Thyroid gland (tissue), 4 donors: ENCODE measurements at regions not wholly inside any gene's neighbourhood (a gene's known extent, or its start where the extent isn't known, plus 50 kb on each side); places are given as distances from the start of the nearest gene placed in this dataset.

ENCODE experiments used
- DNase-seq, 2 donors: peaks; one replicate each; pipeline ENCODE4 v3.0.0-alpha.2; 2019
- H3K27ac ChIP-seq, 3 donors: fragments of 200-600 bp; sonication (generic); 1 replicate in 2 of 3; 2 replicates in 1 of 3; pipeline ENCODE4 v1.5.1; 2016 to 2019; ENCODE audit warnings: mild to moderate bottlenecking in 1 of 3, moderate library complexity in 1 of 3
- H3K27me3 ChIP-seq: fragments of 200-600 bp; sonication (generic); one replicate; pipeline ENCODE4 v1.5.1; 2019
- H3K36me3 ChIP-seq, 2 donors: fragments of 200-600 bp; sonication (generic); one replicate each; pipeline ENCODE4 v1.5.1; 2016 to 2019
- H3K4me1 ChIP-seq, 2 donors: fragments of 200-600 bp; sonication (generic); one replicate each; pipeline ENCODE4 v1.5.1; 2017 to 2019
- H3K4me3 ChIP-seq, 3 donors: fragments of 200-600 bp; sonication (generic); replicated peaks in 1 of 3; 1 replicate in 2 of 3; 2 replicates in 1 of 3; pipeline ENCODE4 v1.5.1; 2016; ENCODE audit warnings: mild to moderate bottlenecking in 1 of 3
- H3K9me3 ChIP-seq: fragments of 200-600 bp; sonication (generic); one replicate; pipeline ENCODE4 v1.5.1; 2017
- CTCF ChIP-seq, 6 experiments: fragments of 200-600 bp in 3 of 6; fragments of 450-650 bp in 3 of 6; sonication (generic) in 3 of 6; IDR thresholded peaks; one replicate each; pipeline ENCODE4 v1.5.1; 2016 to 2019; ENCODE audit warnings: antibody characterized with exemption in 6 of 6, mild to moderate bottlenecking in 2 of 6, inconsistent platforms in 1 of 6, moderate library complexity in 1 of 6
- POLR2A ChIP-seq, 2 donors: fragments of 450-650 bp; IDR thresholded peaks; one replicate each; pipeline ENCODE4 v1.6.1; 2017; ENCODE audit warnings: antibody characterized with exemption in 2 of 2, mild to moderate bottlenecking in 2 of 2, moderate library complexity in 1 of 2
- WGBS, 2 donors: methylation state at CpG; one replicate each; pipeline ENCODE4 v1.1.5; 2017; 5-methylcytosine and 5-hydroxymethylcytosine counted together
- intact Hi-C: fragments of 100-400 bp; cut with DNase I; formaldehyde crosslinking; loops from one replicate; pipeline ENCODE4 v1.15.1; 2023

GRCh38 chrX:40424259-40424658 lies 156.5 kb upstream of the ATP6AP2 start:
- intact Hi-C loops, result no loop called here
- no peaks in the 10 kb centered on the region for H3K27me3 ChIP-seq
- WGBS, 2 donors, result 89% methylated on average over 3 of the region's 3 CpGs
- no peak for DNase-seq
- H3K27ac ChIP-seq, result no peak overlapping the region
- H3K9me3 ChIP-seq, result no peaks in the 10 kb centered on the region
- TF ChIP-seq CTCF (IDR thresholded peaks at IDR 0.05), result no peak
- no peaks in the 10 kb centered on the region for H3K4me1 ChIP-seq
- H3K4me3 ChIP-seq, result no peak overlapping the region
- no peaks in the 10 kb centered on the region for H3K36me3 ChIP-seq

- peak; percentile 11 to 18 for DNase-seq
- no peak overlapping the region for H3K4me3 ChIP-seq
- WGBS, 2 donors, result 63 to 91% methylated on average over 3 of the region's 3 CpGs
- H3K27ac ChIP-seq, result no peak overlapping the region
- H3K36me3 ChIP-seq, result no peaks in the 10 kb centered on the region
- no peaks in the 10 kb centered on the region for H3K9me3 ChIP-seq
- intact Hi-C loops, result no loop called here
- no peaks in the 10 kb centered on the region for H3K4me1 ChIP-seq
- TF ChIP-seq POLR2A (IDR thresholded peaks at IDR 0.05), result no peak
- no peaks in the 10 kb centered on the region for H3K27me3 ChIP-seq
Measured at GRCh38 chrX:40423299-40423698, 157.5 kb upstream of the ATP6AP2 start.

- H3K36me3 ChIP-seq, result no peaks in the 10 kb centered on the region
- H3K4me3 ChIP-seq, result no peak overlapping the region
- H3K9me3 ChIP-seq, result no peaks in the 10 kb centered on the region
- no peak for DNase-seq
- intact Hi-C loops, result no loop called here
- no peaks in the 10 kb centered on the region for H3K27me3 ChIP-seq
- 84 to 100% methylated on average over 2 of the region's 2 CpGs for WGBS, 2 donors
- no peaks in the 10 kb centered on the region for H3K4me1 ChIP-seq
- TF ChIP-seq CTCF (IDR thresholded peaks at IDR 0.05), result no peak
- TF ChIP-seq POLR2A (IDR thresholded peaks at IDR 0.05), result no peak
- no peak overlapping the region for H3K27ac ChIP-seq
Measured at GRCh38 chrX:40422021-40422420, 158.7 kb upstream of the ATP6AP2 start.

- H3K27ac ChIP-seq, result peak overlapping the region in 1 of 3 donors; percentile 16
- TF ChIP-seq CTCF (IDR thresholded peaks at IDR 0.05) (no peak), POLR2A (IDR thresholded peaks at IDR 0.05) (no peak)
- H3K9me3 ChIP-seq, result no peaks in the 10 kb centered on the region
- no peaks in the 10 kb centered on the region for H3K4me1 ChIP-seq
- intact Hi-C loops, result no loop called here
- H3K36me3 ChIP-seq, result no peaks in the 10 kb centered on the region
- WGBS, 2 donors, result 67 to 77% methylated on average over 5 to 9 of the region's 9 CpGs
- no peak overlapping the region for H3K4me3 ChIP-seq
- peak; percentile 27 to 35 for DNase-seq
- H3K27me3 ChIP-seq, result no peaks in the 10 kb centered on the region
Measured at GRCh38 chrX:40420899-40421729, 159.7 kb upstream of the ATP6AP2 start.

- no peaks in the 10 kb centered on the region for H3K4me1 ChIP-seq
- WGBS, 2 donors, result 88 to 100% methylated on average over 1 to 3 of the region's 3 CpGs
- no peak overlapping the region for H3K4me3 ChIP-seq
- H3K27ac ChIP-seq, result no peak overlapping the region
- no peak for DNase-seq
- H3K9me3 ChIP-seq, result no peaks in the 10 kb centered on the region
- intact Hi-C loops, result no loop called here
- no peaks in the 10 kb centered on the region for H3K36me3 ChIP-seq
- no peaks in the 10 kb centered on the region for H3K27me3 ChIP-seq
- TF ChIP-seq POLR2A (IDR thresholded peaks at IDR 0.05) (no peak), CTCF (IDR thresholded peaks at IDR 0.05) (no peak)
Measured at GRCh38 chrX:40418813-40419195, 162.0 kb upstream of the ATP6AP2 start.
